NT2/D1 (cell line): ENCODE measurements at regions not wholly inside any gene's neighbourhood (a gene's known extent, or its start where the extent isn't known, plus 50 kb on each side); places are given as distances from the start of the nearest gene placed in this dataset.

Source experiments
- SUZ12 ChIP-seq: IDR thresholded peaks from 2 replicates; pipeline ENCODE4 v1.6.1; 2011; ENCODE audit not compliant: insufficient read length, insufficient read depth; ENCODE audit errors: extremely low read depth
- ZNF274 ChIP-seq: IDR thresholded peaks from 2 replicates; pipeline ENCODE4 v1.6.1; 2011; ENCODE audit warnings: mild to moderate bottlenecking, low read depth, low read length

- TF ChIP-seq ZNF274, result no peak
- no peak for TF ChIP-seq SUZ12
These were observed 193.1 kb upstream of the IRX6 start for GRCh38 chr16:55130911-55131310.
